Adrenal gland (tissue), 9 donors: ENCODE measurements at regions not wholly inside any gene's neighbourhood (a gene's known extent, or its start where the extent isn't known, plus 50 kb on each side); places are given as distances from the start of the nearest gene placed in this dataset.

Source experiments
- DNase-seq, 7 donors: peaks; one replicate each; pipeline ENCODE4 v3.0.0-alpha.2; 2019 to 2020
- H3K27ac ChIP-seq, 5 donors: fragments of 200-600 bp; sonication (generic) in 4 of 5; 1 replicate in 3 of 5; 2 replicates in 2 of 5; pipeline versions ENCODE4 v1.5.1 to v1.8.0; 2016 to 2020; ENCODE audit warnings: mild to moderate bottlenecking in 1 of 5
- H3K27me3 ChIP-seq: fragments of 200-600 bp; 2 replicates; pipeline ENCODE4 v1.8.0; 2021
- H3K36me3 ChIP-seq, 2 donors: fragments of 200-600 bp; replicated peaks in 1 of 2; 1 replicate in 1 of 2; 2 replicates in 1 of 2; pipeline versions ENCODE4 v1.5.1 to v1.8.0; 2018 to 2022
- H3K4me1 ChIP-seq, 2 donors: fragments of 200-600 bp; replicated peaks in 1 of 2; 1 replicate in 1 of 2; 2 replicates in 1 of 2; pipeline versions ENCODE4 v1.5.1 to v1.8.0; 2018 to 2021
- H3K4me3 ChIP-seq, 4 donors: fragments of 200-600 bp; sonication (generic) in 3 of 4; one replicate each; pipeline ENCODE4 v1.5.1; 2016 to 2018
- H3K9me3 ChIP-seq, 3 donors: fragments of 200-600 bp; sonication (generic) in 1 of 3; replicated peaks in 1 of 3; 1 replicate in 2 of 3; 2 replicates in 1 of 3; pipeline versions ENCODE4 v1.5.1 to v1.8.0; 2016 to 2021
- CTCF ChIP-seq, 6 experiments: fragments of 450-650 bp in 4 of 6; fragments of 200-600 bp in 2 of 6; sonication (generic) in 1 of 6; IDR thresholded peaks; 1 replicate in 5 of 6; 2 replicates in 1 of 6; pipeline versions ENCODE4 v1.5.1 to v1.8.0; 2016 to 2021; ENCODE audit warnings: antibody characterized with exemption in 6 of 6, mild to moderate bottlenecking in 2 of 6, moderate library complexity in 1 of 6
- POLR2A ChIP-seq, 2 donors: fragments of 450-650 bp; IDR thresholded peaks; one replicate each; pipeline ENCODE4 v1.6.1; 2017; ENCODE audit warnings: antibody characterized with exemption in 2 of 2, mild to moderate bottlenecking in 2 of 2, moderate library complexity in 1 of 2
- WGBS, 4 donors: extraction: QIAGEN DNeasy Blood & Tissue Kit in 2 of 4; methylation state at CpG; one replicate each; pipeline versions ENCODE4 v1.1.5 to v1.1.7; 2013 to 2017; 5-methylcytosine and 5-hydroxymethylcytosine counted together
- intact Hi-C, 2 donors: fragments of 100-400 bp; cut with DNase I; formaldehyde crosslinking; loops; one replicate each; pipeline versions ENCODE4 v1.14.1 to v1.15.0; 2022 to 2023
- donor health status: healthy with polysubstance abuse.
- donor health status: Bipolar disorder and iron deficiency.
- donor health status: DM: yes; HTN: yes; CAD: no.
- donor health status: DM: no; HTN: no; CAD: no.
- donor health status: DM: no; HTN: no; CAD: no.

GRCh38 chr12:58372298-58372697 lies 430.9 kb downstream of the ATP23 start:
- H3K4me3 ChIP-seq = no peak overlapping the region

GRCh38 chr12:58378028-58378427 lies 436.7 kb downstream of the ATP23 start:
- Histone ChIP-seq H3K4me1 (no peaks in the 10 kb centered on the region), H3K4me3 (no peak overlapping the region), H3K27ac (no peak overlapping the region), H3K27me3 (no peaks in the 10 kb centered on the region), H3K9me3 (no peaks in the 10 kb centered on the region), H3K36me3 (no peaks in the 10 kb centered on the region)
- 73 to 96% (median 96%) methylated on average over 2 of the region's 2 CpGs for WGBS, 4 donors
- DNase-seq = no peak
- TF ChIP-seq CTCF (IDR thresholded peaks at IDR 0.05) (no peak), POLR2A (IDR thresholded peaks at IDR 0.05) (no peak)
- intact Hi-C loops = no loop called here

More at GRCh38 chr12:58372298-58372697, 430.9 kb downstream of the ATP23 start:
- DNase-seq = no peak
- Histone ChIP-seq H3K4me1 (no peaks in the 10 kb centered on the region), H3K27ac (no peak overlapping the region), H3K27me3 (no peaks in the 10 kb centered on the region), H3K9me3 (no peaks in the 10 kb centered on the region), H3K36me3 (no peaks in the 10 kb centered on the region)
- intact Hi-C loops = no loop called here
- WGBS, 4 donors = 89 to 95% (median 91%) methylated on average over 3 of the region's 3 CpGs
- TF ChIP-seq CTCF (IDR thresholded peaks at IDR 0.05) = no peak
- TF ChIP-seq POLR2A (IDR thresholded peaks at IDR 0.05) = no peak

GRCh38 chr12:58381546-58381945 lies 440.2 kb downstream of the ATP23 start:
- Histone ChIP-seq H3K27me3 (no peaks in the 10 kb centered on the region), H3K4me3 (no peak overlapping the region), H3K27ac (no peak overlapping the region), H3K9me3 (no peaks in the 10 kb centered on the region), H3K36me3 (no peaks in the 10 kb centered on the region), H3K4me1 (no peaks in the 10 kb centered on the region)
- TF ChIP-seq CTCF (IDR thresholded peaks at IDR 0.05) (no peak), POLR2A (IDR thresholded peaks at IDR 0.05) (no peak)
- 75 to 86% (median 84%) methylated on average over 6 of the region's 6 CpGs for WGBS, 4 donors
- intact Hi-C loops = no loop called here
- DNase-seq = no peak

GRCh38 chr12:58384196-58384595 lies 442.8 kb downstream of the ATP23 start:
- H3K9me3 ChIP-seq = no peaks in the 10 kb centered on the region
- WGBS, 4 donors = 77 to 86% (median 78%) methylated on average over 1 of the region's 1 CpG
- no peak overlapping the region for H3K4me3 ChIP-seq
- no peaks in the 10 kb centered on the region for H3K27me3 ChIP-seq
- intact Hi-C loops = no loop called here
- DNase-seq = no peak
- TF ChIP-seq POLR2A (IDR thresholded peaks at IDR 0.05) = no peak
- TF ChIP-seq CTCF (IDR thresholded peaks at IDR 0.05) = no peak
- H3K36me3 ChIP-seq = no peaks in the 10 kb centered on the region
- H3K27ac ChIP-seq = no peak overlapping the region
- H3K4me1 ChIP-seq = no peaks in the 10 kb centered on the region
